SK-N-MC (cell line): ENCODE measurements at regions not wholly inside any gene's neighbourhood (a gene's known extent, or its start where the extent isn't known, plus 50 kb on each side); places are given as distances from the start of the nearest gene placed in this dataset.

ENCODE experiments used
- EZH2 ChIP-seq: fragments of 200-600 bp; sonication (generic); IDR thresholded peaks from one replicate; pipeline ENCODE4 v1.6.1; 2017; ENCODE audit warnings: antibody characterized with exemption
- FOXP2 ChIP-seq: optimal IDR thresholded peaks from 2 replicates; pipeline ENCODE3; 2011; ENCODE audit warnings: mild to moderate bottlenecking, moderate library complexity; ENCODE audit not compliant: insufficient read depth; ENCODE audit errors: extremely low read length, control extremely low read depth
- POLR2AphosphoS5 ChIP-seq: IDR thresholded peaks from 2 replicates; pipeline ENCODE4 v1.6.1; 2012; ENCODE audit warnings: mild to moderate bottlenecking, low read depth, low read length, borderline replicate concordance

DNA sequence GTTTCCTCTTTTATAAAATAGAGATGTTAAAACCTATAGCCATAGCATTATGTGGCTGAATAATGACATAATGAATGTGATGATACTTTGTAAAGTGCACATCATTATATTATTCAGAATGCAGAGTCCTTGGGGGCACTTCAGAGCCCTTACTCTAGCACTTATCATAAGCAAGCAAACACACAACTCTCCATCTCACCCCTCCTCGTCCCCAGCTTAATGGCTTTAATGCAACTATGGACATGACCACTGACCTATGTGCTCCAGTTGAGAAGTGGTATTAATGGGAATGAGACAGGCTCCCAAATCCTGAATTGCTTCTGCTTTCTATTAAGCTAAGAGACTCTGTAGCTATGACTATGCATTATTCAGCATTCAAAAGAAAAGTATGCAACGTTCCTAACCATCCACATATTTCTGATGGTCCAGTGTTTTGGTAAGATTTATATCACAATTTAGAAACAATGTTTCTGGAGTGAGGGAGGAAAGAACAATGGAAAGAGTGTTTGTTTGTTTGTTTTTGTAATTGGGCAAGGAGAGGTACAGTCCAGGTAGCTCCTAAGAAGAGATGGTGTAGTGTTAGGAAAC, 194.0 kb upstream of the PLXNA2 start:
- no peak for TF ChIP-seq EZH2
- no peak for TF ChIP-seq POLR2AphosphoS5
- TF ChIP-seq FOXP2 = no peak
